ENCODE measurements at regions not wholly inside any gene's neighbourhood (a gene's known extent, or its start where the extent isn't known, plus 50 kb on each side); places are given as distances from the start of the nearest gene placed in this dataset.

DNA sequence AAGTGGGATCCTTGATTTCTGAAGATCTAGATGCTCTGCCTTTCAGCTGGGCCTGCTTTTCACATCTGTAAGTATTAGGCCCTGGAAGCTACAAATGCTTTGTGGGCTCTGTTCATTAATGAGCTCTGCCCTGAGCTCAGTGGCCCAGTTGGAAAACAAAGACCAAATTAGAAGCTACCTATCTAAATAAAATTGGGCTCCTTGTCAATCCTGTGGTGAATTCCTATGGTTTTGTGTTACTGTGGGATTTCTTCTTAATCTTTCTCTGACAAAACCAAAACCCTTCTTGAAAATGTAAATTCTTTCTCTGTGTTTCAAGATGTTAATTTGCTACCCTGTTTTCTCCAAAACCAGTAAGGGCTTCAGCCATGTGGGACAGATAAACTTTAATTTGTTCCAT is 219.0 kb upstream of the HS6ST1 start:
- DNase-seq, result no peak

DNA sequence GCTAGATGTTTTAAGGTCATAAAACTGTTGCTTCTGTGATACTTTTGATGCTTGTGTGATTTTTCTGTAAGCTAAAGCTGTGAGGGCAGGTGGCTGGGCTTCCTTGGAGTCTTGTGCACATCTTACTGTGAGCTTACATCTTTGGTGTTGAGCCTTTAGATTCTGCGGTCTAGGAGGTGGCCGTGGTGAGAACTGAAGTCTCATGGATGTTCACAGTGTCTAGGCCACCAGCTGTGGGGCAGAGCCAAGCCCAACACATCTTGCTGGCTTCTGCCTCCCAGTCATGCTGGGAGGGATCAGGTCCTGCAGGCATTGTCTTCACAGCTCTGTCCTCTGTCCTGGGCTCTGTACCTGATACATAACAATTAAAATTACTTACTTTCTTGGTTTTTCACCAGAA is 219.7 kb upstream of the HS6ST1 start:
- no peak for DNase-seq

DNA sequence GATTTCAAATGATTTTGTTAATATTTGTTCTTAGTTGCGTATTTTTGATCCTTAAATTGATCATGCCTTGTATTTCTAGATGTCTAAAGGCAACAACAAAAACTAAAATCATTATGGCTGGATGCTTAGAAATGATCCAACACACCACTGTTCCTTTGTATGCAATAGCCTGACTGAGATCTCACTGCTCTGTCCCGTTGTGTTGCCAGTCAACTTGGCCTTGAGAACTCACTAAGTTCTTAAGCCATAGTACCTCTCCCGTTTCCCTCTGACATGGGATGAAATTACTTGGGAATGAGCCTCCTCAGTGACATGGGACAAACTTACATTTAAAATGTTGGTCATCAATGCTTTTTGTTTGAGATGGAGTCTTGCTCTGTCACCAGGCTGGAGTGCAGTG is 222.0 kb upstream of the HS6ST1 start:
- no peak for DNase-seq

DNA sequence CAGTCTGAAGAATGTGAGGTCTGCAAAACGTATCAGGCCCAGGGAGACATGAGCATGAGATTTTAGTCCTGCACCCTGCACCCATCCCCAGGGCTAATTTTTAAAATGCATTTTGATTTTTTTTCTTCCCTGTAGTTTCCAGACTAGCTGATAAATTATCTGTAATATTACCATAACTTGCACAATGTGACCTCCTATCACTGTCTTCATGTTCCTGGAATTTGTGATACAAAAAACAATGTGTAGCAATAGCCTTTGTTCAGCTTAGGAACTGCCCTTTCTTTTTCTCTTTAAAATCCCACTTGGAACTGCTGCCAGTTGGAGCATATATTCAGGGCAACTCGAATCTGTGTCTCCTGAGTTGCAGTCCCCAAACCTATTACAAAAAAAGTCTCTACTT is 222.8 kb upstream of the HS6ST1 start:
- no peak for DNase-seq

DNA sequence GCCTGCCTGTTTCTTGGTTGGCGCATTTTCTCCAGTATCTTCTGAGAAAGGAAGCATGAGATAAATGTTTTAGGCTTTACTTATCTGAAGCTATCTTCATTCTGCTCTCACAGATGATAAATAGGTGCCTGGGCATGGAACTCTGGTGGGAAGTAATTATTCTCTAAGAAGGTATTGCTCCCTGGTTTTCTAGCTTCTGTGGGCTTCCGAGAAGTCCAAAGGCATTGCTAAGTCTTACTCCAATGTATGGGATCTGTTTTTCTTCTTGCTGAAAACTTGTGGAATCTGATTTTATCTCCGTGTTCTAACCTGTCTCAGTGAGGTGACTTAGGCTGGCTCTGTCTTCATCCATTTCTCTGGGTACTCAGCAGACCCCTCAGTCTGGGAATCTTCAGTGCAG is 224.4 kb upstream of the HS6ST1 start:
- no peak for DNase-seq

DNA sequence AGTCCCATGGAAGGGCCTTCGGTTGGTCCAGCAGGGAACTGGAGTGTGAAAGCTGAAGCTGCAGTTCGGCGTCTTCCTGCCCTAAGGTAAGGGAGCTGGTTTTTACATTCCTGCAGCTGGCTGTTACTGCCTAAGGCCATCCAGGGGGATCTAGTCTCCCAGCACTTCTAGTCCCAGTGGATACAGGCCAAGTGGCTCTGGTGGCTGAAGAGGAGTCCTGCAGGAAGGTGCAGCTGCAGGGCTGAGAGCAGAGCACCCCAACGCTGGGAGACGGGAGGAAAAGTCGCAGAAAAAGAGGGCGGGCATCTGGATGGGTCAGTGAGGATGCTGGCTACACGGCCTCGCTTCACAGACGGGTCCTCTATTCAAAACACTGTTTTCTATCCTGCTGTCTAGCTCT is 225.0 kb upstream of the HS6ST1 start:
- DNase-seq, result no peak

DNA sequence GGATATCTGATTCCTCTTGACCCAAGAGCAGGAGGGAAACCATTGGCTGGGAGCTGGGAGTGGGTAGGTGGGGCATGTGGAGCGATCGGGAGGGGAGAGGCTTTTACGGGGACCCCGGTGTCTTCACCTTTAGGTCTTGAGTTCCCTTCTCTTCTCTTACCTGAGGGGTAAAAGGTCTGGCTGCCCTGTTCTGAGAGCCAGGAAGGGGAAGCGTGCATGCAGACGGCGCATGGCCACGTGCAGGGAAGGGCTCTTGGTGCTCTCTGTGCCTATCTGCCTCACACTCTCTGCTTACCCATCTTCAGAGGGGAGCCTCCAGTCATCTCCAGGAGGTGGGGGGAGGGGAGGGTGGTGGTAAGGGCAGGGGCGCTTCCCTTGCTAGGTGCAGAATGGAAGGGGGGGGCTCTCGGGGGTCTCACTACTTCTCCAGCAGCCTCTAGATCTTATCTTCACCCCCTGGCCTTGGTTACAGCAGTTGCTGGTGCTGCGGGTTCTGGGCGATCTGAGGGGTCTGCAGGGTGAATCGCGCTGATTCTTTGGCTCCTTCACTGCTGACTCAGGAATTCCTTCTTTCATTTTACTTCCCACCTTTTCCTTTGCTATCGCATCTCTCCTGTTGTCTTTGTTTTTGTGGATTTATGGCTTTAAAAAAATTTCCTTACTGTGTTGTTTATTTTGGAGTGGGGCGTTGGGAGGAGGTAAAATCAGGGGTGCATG is 225.8 kb upstream of the HS6ST1 start:
- no peak for DNase-seq

DNA sequence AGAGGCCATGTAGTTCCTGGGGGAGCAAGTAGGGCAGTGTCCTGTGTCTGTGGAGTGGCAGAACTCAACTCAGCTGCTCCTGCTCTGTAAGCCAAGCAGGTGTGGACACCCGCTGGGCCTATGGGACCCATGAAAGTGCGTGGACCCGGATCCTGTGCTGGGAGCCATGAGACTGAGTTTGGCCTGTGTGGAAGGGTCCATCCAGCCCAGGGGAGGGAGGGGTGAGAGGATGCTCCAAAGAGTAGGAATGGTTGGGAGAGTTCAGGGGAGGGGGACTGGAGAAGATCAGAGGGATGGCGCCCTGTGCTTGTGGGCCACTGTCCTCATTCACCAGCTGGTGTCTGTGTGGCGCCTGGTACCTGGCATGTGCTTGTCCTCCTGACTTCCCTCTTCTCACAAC is 226.4 kb upstream of the HS6ST1 start:
- DNase-seq, result no peak

DNA sequence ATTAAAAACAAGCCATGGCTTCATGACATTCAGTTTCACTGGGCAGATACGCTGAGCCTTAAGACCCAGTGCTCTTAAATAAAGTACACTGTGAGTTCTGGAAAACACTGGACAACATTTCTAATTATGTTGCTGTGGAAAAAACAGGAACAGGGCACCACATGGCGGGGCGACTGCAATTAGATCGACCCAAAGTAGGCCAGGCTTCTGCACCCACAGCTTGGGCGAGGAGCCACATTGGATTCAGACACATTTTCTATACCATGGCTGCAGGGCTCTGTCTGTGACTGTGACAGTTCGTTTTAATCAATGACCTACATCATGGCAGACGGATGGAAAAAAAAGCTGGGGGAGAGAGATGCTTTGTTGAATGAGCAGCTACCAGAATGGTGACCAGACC is 227.2 kb upstream of the HS6ST1 start:
- DNase-seq, result no peak

DNA sequence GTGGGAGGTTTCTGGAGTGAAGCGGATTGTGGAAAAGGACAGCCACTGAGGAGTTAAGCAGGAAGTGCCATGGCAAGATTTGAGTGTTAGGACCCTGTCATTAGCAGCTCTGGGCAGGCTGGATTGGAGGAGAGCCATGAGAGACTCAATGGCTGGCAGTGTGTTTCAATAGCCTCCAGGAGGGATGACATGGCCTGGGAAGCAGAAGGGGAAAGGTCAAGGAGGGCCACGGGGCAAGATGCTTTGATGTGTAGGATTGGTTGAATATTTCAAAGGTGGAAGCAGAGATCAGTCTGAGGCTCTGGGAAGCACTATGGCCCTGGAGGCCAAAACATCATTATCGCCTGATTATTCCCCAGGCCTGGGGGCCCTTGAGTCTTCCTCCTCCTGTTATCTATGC is 229.0 kb upstream of the HS6ST1 start:
- no peak for DNase-seq

DNA sequence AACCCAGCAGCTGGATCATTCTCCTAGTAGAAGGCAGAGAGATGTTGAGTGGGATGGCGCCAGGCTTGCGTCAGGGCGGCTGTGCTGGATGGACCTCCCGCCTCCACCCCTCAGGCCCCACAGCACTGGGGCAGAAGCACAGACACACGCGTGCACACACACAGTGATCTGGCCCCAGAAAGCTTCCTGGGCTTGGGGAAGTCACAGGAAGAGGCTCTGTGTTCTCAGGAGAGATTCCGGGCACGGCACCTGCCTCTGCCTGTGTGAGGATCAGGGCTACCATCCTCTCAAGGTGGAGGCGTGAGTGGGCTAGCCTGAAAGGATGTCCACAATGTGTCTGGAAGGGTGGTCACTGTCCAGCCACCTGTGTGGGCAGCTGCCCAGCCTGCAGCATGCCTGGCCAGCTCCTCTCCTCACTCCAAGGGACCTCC is 229.8 kb upstream of the HS6ST1 start:
- DNase-seq, result no peak

DNA sequence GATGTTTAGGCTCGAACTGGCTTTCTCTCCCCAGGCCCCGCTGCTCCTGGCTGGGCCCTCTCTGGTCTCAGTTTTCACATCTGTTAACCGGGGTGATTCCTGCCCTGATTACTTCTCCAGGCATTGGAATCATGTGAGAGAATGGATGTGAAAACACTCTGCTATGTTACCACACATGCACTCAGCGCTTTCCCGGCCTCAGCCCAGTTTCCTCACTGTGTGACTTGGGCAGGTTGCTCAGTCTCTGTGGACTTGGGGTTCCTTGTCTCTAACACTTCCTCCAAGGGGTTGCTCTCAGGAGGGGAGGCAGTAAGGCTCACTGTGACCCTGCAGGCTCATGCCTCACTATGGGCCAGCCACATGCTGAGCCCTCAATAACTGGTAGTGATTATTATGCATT is 230.4 kb upstream of the HS6ST1 start:
- DNase-seq, result no peak

DNA sequence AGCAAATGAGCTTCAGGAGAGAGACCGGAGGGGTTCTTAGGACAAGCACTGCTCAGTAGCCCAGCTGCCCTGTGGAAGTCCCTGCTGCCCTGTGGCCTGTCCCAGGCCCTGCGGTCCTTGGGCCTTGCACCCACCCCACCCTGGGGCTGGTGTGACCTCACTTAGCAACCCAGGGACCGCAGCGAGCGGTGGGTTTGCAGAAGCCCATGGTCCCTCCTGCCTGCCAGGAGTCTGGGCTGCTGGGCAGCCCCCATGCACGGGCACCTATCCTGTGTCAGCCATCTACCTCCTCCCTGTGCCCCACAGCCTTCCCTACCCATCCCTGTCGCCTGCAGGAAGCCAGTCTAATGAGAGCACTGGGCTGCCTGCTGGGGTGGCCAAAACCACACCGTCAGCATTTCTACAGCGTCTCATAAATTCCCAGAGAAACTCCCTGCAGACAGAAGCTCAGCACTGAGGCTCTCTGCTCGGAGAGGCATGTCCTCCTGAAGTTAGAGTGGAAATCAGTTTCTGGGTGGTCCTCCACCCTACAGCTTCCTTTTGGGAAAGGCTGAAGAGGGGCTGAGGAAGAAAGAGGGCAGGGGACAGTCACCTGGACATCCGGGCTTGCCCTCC is 231.1 kb upstream of the HS6ST1 start:
- no peak for DNase-seq

DNA sequence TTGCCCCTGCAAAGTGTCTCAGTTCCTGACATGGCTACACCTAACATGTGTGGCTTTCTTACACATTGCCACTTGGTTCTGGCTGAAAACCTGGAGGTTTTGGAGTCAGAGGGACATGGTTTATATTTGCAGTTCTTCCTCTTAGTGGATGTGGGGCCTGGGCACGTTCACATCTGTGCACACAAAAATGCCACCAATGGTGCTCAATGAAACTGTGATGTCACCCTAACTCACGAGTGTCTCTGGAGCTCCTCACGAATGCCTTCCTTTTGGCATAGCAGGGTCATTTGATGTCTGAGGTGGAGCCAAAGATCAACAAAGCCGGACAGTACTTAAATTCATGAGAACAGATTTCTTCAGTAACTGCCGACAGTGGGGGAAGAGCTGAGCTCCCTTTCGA is 231.7 kb upstream of the HS6ST1 start:
- DNase-seq, result no peak

DNA sequence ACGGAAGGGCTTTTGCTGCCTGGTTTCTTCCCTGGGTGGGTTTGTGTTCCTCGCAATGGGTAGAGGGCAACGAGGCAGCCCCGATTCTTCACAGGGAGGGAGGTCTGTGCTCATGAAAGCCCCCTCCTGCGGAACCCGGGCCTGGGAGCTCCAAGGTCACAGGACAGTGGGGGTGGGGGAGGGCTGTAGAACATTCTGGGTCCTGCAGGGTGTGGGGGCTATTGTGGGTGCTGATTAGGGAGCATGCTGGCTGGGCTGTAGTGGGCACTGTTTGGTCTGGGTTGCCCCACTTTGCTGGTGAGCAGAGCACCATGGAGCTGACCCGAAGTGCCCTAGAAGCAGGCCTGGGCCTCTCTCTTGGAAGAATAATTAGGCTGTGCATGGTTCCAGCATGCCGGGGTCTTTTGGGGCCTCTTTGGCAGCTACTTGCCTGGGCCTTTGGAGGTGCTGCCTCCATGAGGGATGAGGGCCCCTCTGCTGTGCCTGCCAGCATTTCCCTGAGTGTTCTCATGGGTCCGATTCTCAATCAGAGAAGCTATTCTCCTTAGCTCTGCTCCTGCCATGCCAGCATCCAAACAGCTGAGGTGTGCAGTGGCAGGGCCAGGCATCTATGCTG is 232.2 kb upstream of the HS6ST1 start:
- no peak for DNase-seq

DNA sequence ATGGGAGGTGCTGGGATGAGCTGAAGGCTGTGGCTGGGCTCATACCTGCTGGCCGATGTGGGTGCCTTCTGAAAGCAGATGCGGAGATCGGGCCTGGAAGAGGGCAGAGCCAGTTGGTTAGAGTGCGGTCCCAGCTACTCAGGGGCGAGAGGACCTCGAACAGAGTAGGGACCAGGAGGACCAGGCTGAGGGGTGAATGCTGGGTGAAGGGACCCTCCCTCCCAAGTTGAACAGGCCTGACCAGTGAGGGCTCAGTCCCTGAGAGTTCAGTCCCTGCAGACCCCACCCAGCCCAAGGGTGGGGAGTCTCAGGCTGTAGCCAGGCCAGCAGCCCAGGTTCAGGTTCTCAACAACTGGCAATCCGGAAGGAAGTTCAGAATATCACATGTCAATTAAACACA is 232.8 kb upstream of the HS6ST1 start:
- no peak for DNase-seq

DNA sequence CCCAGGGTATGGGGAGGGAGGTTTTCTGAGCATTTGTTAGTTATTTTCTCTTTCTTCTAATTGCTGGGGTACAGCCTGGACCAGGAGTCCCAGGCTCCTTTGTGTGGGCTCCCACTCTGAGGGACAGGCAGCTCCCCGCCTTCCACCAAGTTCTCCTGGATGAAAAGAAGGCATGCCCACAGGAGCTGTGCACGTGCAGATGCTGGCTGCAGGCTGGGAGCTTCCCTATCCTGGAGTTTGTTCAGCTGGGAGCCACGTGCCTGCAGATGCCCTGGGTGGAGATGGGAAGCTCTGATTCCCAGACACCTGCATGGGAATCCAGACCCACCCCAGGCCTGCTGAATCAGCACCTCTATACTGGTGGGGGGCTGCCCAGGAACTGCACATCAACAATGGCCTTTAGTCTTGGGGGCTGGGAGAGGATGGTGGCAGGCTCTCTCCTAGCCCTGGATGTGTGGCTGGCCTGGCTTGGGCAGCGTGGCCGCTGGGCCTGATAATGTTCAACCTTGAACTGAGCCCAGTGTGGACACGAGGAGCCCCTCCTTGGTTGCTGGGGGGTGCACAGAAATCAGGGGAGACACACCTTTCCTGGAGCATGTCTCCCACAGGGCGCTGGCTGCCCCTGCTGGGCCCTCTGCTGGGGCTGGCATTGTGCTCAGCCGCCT is 233.6 kb upstream of the HS6ST1 start:
- no peak for DNase-seq

DNA sequence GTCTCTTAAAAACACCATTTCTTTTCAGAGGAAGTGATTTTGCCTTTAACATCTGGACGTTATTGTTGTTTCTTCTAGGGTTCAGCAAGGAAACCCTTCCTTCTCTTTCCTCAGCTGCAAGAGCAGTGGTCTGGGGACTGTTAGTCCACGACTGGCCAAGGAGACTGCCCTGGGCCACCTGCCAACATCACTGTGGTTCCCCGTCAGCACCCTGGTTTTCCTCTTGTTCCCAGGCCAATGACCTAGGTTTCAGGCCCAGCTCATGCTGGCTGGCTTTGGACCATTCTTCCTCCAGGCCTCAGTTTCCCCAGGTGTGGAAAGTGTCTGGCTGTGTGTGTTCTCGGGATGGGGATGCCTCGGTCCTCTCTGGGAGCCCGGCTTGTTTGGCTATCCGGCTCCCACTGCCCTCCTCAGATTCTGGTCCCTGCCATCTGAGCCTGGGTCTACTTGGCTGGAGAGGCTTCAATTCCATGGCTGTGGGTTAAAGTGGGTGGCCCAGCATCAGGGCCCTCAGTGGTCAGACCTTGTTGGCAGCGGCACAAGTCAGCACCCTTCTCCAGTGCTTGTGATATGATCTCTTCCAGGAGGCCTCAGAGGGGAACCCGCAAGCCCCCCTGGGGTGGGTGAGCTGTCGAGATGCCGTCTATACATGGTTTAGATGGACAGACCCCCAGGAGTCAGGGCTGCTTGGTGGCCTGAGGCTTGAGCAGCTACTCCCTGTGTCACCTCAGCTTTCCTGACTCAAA is 234.3 kb upstream of the HS6ST1 start:
- no peak for DNase-seq

DNA sequence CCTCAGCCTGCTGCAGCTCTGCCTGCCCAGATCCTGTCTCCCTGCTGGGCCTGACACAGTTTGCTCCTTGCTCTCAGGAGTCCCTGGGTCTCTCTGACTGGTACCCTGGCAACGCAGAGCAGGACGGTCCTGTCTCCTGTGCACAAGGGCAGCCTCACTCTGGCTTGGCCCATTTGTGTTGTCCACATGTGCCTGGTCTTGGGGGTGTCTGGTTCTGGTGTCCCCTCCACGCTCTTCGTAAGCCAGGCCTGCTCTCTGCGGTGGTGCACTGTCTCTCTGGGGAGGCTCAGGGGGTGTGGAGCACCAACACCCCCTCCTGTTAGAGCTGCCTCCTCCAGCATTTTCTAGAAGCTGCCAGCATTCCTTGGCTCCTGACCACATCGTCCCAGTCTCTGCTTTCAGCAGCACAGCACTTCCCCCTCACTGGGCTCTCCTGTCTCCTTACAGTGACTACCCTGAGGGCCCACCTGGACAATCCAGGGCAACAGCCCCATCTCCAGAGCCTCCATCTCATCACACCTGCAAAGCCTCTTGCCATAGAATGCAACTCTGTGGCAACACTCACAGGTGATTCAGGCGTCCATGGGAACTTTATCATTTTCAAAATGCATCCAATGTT is 235.6 kb upstream of the HS6ST1 start:
- DNase-seq, result no peak

DNA sequence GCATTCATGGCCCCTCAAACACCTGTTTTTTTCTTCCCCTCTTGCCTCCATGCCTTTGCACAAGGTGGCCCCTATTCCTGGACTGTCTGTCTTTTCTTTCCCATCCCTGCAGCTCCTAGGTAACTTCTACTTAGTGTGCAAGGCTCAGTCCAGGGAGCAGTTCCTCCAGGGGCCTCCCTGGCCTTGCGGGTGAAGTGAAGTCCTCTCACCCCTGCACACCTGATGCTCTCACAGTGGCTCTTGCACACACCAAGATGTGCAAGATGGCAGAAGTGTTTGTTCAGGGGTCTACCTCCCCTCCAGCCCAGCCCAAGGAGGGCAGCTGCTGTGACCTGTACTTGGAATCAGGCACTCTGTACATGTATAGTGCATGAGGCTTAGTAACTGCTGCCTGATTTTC is 236.8 kb upstream of the HS6ST1 start:
- DNase-seq, result no peak

DNA sequence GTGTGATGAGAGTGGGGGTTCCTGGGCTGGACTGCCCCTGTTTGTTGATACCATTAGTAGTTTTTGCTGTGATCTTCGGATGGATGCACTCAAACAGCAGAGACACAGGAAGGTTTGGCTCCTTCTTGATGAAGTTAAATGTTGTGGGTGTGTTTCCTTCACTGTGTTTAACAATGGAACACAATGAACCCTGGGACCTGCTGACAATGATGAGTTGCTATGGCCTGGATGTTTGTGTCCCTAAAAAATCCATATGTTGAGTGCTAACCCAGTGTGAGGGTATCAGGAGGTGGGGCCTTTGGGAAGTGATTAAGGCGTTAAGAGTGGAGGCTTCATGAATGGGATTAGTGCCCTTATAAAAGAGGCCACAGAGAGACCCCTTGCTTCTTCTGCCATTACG is 237.4 kb upstream of the HS6ST1 start:
- no peak for DNase-seq

DNA sequence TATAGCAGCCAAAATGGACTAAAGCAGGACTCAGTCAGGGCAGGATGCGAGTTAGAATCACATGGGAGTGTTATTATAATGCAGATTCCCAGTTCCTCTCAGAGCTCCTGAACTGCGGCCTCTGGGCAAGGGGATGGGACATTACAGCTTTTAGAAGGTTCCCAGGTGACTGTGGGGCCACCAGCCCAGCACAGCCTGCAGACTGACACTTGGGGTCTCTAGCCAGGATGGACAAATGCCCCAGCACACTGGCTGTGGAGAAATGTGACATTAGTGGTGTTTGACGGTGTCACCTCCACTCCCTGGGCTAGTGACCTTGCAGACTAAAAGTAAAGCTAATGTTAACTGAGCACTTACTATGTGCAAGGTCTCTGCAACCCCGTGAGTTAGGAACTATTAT is 238.0 kb upstream of the HS6ST1 start:
- DNase-seq, result no peak

DNA sequence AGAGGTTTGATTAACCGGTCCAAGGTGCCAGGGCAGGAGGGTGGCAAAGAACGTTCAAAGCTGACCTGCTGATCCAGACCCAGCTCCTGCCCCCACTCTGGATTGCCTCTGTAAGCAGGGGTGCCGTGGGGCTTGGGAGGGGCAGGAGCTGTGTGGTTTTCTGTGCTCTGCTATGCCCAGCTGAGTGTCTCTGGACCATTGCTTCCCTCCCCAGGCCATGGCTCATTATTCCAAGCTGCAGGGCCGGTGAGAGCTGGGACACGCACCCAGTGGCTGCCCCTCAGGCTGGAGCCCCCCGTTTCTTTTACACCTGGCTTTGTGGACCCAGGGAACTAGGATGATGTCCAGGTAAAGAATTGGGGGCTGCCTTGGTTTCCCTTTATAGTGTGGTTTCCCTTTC is 238.4 kb upstream of the HS6ST1 start:
- DNase-seq, result no peak

All from 8988T (cell line).